Psoas muscle (tissue), 7 donors: ENCODE measurements at regions not wholly inside any gene's neighbourhood (a gene's known extent, or its start where the extent isn't known, plus 50 kb on each side); places are given as distances from the start of the nearest gene placed in this dataset.
"Not testable (repeated sequence)": the region's sequence is repeated elsewhere in the genome, so short reads cannot be mapped to it uniquely, and the experiment has no call there.

Experiments
- ATAC-seq, 4 donors: fragments of 200-7000 bp; cut with Tn5 transposase; one replicate each; pipeline ENCODE4 v1.9.1; 2020; ENCODE audit warnings: moderate library complexity in 3 of 4, mild to moderate bottlenecking in 2 of 4
- DNase-seq, 2 donors: peaks; one replicate each; pipeline ENCODE4 v3.0.0-alpha.2; 2020
- H3K27ac ChIP-seq: fragments of 200-600 bp; one replicate; pipeline ENCODE4 v1.8.0; 2022
- H3K27me3 ChIP-seq, 3 donors: fragments of 200-600 bp in 1 of 3; one replicate each; pipeline versions ENCODE4 v1.6.1 to v1.8.0; 2013 to 2022; ENCODE audit warnings: low read length in 2 of 3, mild to moderate bottlenecking in 2 of 3, moderate library complexity in 1 of 3; ENCODE audit not compliant: insufficient read depth in 3 of 3
- H3K36me3 ChIP-seq, 2 donors: fragments of 200-600 bp in 1 of 2; one replicate each; pipeline versions ENCODE4 v1.6.1 to v1.8.0; 2013 to 2022; ENCODE audit warnings: low read depth in 1 of 2, mild to moderate bottlenecking in 1 of 2, moderate library complexity in 1 of 2; ENCODE audit not compliant: insufficient read depth in 1 of 2
- H3K4me1 ChIP-seq: fragments of 200-600 bp; one replicate; pipeline ENCODE4 v1.8.0; 2022
- H3K4me3 ChIP-seq: fragments of 200-600 bp; one replicate; pipeline ENCODE4 v1.8.0; 2022; ENCODE audit warnings: mild to moderate bottlenecking
- H3K9me3 ChIP-seq: fragments of 200-600 bp; one replicate; pipeline ENCODE4 v1.8.0; 2022
- CTCF ChIP-seq: fragments of 200-600 bp; IDR thresholded peaks from one replicate; pipeline ENCODE4 v1.8.0; 2022; ENCODE audit warnings: antibody characterized with exemption
- WGBS, 3 donors: extraction: QIAGEN DNeasy Blood & Tissue Kit; methylation state at CpG; one replicate each; pipeline versions ENCODE4 v1.1.6 to v1.1.7; 2013; 5-methylcytosine and 5-hydroxymethylcytosine counted together
- intact Hi-C, 2 donors: fragments of 100-400 bp; cut with DNase I; formaldehyde crosslinking; loops; one replicate each; pipeline versions ENCODE4 v1.11.0 to v1.14.2; 2022
- donor health status: healthy with polysubstance abuse.
- donor health status: DM: no; HTN: no; CAD: no; lungs with moderate emphysema.
- donor health status: Bipolar disorder and iron deficiency.
- donor health status: healthy.
- donor health status: DM: yes; HTN: yes; CAD: no.
- donor health status: DM: no; HTN: no; CAD: no.
- donor health status: DM: yes; HTN: yes; CAD: no.

DNA sequence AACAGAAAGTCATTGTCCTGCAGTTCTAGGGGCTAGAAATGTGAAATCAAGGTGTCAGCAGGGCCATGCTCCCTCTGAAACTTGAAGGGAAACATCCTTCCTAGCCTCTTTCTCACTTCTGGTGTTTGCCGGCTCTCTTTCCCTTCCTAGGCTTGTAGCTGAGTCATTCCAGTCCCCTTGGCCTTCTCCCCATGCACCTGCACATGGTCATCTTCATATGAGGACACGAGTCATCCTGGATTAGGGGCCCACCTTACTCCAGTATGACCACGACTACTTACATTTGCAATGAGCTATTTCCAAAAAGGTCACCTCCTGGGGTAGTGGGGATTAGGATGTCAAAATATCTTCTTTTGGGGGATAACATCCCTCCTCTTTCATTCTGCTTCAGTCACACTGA, 168.5 kb upstream of the CXCR4 start:
- no peak for TF ChIP-seq CTCF
- H3K36me3 ChIP-seq, result no peaks in the 10 kb centered on the region
- no peak overlapping the region for H3K27ac ChIP-seq
- no peaks in the 10 kb centered on the region for H3K27me3 ChIP-seq
- no peaks in the 10 kb centered on the region for H3K9me3 ChIP-seq
- intact Hi-C loops, result no loop called here
- WGBS, 3 donors, result 29 to 40% (median 37%) methylated on average over 3 of the region's 3 CpGs
- ATAC-seq (no peak), DNase-seq (no peak)
- H3K4me3 ChIP-seq, result no peak overlapping the region
- H3K4me1 ChIP-seq, result no peaks in the 10 kb centered on the region

DNA sequence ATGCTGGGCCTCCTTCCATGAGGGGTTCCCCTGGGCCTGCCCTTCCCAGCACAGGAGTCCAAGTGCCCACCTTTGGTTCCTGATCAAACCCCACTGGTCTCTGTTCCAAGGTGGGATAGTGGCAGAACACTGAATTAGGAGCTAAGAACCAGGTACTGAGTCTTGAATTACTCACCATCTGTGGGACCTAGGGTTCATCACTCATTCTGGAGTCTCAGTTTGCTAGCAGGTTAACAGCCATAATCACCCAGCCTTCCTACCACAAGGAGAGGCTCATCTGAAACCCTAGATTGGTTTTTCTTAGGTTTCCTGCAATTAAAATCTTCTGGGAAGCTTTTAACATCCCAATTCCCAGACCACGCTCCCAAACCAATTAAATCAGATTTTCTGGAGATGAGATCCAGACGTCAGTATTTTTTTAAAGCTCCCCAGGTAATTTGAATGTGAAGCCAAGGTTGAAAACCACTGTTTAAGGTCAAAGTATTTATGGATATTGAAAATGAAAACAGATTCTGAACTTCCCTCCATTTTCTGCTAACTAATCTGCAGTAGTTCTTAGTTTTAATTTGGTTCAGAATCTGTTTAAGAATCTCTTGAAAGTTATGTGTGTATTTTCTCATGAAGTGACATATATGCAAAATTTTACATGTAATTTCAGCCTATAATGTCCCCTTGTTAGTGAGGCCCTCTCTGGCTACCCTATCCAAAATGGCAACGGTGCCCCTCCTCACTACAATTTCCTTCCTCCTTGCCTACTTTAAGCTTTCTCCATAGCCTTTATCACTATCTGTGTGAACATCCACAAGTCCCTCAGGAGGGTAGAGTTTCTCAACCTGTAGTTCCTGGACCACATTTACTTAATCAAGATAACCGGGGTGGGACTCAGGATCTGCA, 166.5 kb upstream of the CXCR4 start:
- 65 to 70% (median 65%) methylated on average over 4 of the region's 4 CpGs for WGBS, 3 donors
- ATAC-seq, result no peak
- no peaks in the 10 kb centered on the region for H3K27me3 ChIP-seq
- no peaks in the 10 kb centered on the region for H3K9me3 ChIP-seq
- no peak for DNase-seq
- H3K36me3 ChIP-seq, result no peaks in the 10 kb centered on the region
- no peak overlapping the region for H3K27ac ChIP-seq
- intact Hi-C loops, result no loop called here
- H3K4me3 ChIP-seq, result no peak overlapping the region
- TF ChIP-seq CTCF, result no peak
- H3K4me1 ChIP-seq, result no peaks in the 10 kb centered on the region

DNA sequence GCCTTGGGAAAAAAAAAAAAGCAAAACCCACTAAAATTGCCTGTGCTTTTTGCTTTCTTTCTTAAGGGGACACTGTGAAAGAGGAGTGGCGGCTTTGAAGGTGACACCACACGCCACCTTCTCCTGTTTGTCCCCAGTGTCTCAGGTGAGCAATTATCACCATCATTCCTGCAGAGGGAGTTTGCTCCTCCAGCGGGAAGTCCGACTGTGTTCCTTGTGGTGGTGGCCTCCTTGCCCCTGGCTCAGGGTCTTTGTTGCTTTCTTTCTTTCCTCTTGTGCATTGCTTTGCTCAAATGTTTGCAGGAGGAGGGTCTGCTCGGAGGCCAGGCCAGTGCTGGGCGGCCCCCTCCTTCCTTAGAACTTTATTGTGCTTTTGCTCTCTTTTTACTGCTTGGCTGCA, 164.3 kb upstream of the CXCR4 start:
- no peaks in the 10 kb centered on the region for H3K36me3 ChIP-seq
- 74 to 80% (median 74%) methylated on average over 6 of the region's 6 CpGs for WGBS, 3 donors
- no peak for ATAC-seq
- H3K27me3 ChIP-seq, result no peaks in the 10 kb centered on the region
- H3K9me3 ChIP-seq, result no peaks in the 10 kb centered on the region
- no peak overlapping the region for H3K27ac ChIP-seq
- H3K4me3 ChIP-seq, result no peak overlapping the region
- H3K4me1 ChIP-seq, result no peaks in the 10 kb centered on the region
- DNase-seq, result no peak
- intact Hi-C loops, result no loop called here
- TF ChIP-seq CTCF, result no peak

DNA sequence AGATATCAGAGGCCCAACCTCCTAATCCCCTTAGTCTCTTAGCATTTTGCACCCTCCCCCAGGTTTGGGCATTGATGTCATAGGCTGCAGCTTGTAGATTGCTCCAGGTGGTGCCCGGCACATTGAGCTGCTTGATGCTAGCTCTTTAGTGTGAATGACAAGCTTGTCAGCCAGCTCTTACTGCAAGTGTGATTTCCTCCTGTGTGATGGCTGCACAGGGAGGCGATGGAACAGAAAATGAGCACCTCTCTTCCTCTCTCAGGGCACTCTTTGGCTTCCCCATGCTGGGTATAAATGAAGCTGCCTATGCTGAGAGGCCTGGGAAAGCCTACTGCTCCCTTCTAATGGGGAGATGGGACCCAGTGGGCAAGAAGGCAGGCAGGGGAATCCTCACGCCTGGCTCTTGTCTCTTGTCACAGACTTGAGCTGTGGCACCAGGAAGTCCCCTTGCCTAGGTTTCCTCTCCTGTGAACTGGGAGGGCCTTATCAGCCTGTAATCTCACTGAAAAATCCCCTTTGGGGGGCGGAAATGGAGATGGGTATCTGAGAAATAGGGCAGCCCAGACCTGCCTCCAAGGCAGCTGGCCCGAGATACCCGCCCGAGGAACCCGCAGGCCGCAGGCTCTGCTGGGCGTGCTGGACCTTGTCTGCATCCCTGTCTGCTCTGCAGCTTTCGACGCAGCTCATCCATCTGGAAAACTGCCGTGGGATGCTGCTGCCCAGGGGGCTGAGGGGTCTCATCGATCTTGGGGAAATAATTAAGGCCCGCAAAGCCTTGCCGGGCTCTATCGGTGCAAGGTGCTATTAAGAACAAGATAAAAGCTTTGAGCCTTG, 163.5 kb upstream of the CXCR4 start:
- no peak overlapping the region for H3K4me3 ChIP-seq
- no peaks in the 10 kb centered on the region for H3K36me3 ChIP-seq
- H3K27me3 ChIP-seq, result no peaks in the 10 kb centered on the region
- ATAC-seq (no peak), DNase-seq (no peak)
- no peak overlapping the region for H3K27ac ChIP-seq
- intact Hi-C loops, result no loop called here
- no peak for TF ChIP-seq CTCF
- WGBS, 3 donors, result 85% methylated on average over 17 of the region's 17 CpGs
- no peaks in the 10 kb centered on the region for H3K4me1 ChIP-seq
- no peaks in the 10 kb centered on the region for H3K9me3 ChIP-seq

DNA sequence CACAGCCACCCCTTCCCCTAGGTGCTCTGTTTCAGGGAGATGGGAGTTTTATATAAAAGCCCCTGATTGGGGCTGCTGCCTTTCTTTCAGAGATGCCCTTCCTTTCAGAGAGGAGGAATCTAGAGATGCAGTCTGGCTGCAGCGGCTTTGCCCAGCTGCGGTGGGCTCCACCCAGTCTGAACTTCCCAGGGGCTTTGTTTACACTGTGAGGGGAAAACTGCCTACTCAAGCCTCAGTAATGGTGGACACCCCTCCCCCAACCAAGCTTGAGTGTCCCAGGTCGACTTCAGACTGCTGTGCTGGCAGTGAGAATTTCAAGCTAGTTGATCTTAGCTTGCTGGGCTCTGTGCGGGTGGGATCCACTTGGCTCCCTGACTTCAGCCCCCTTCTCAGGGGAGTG, 148.4 kb upstream of the CXCR4 start:
- H3K27ac ChIP-seq, H3K4me1 ChIP-seq, H3K4me3 ChIP-seq, intact Hi-C loops, DNase-seq, ATAC-seq, H3K9me3 ChIP-seq, H3K27me3 ChIP-seq, H3K36me3 ChIP-seq: not testable (repeated sequence)
- 43 to 56% (median 51%) methylated on average over 4 of the region's 4 CpGs for WGBS, 3 donors
